ENCODE measurements at regions not wholly inside any gene's neighbourhood (a gene's known extent, or its start where the extent isn't known, plus 50 kb on each side); places are given as distances from the start of the nearest gene placed in this dataset.

GRCh38 chr22:27420817-27421361 is 380.7 kb downstream of the MN1 start:
- no peaks in the 10 kb centered on the region for H4K20me1 ChIP-seq (ENCODE audit: control insufficient read depth, insufficient read depth, insufficient read length)
- Mint-ChIP-seq H3K9me3 (peaks cover 0 to 4% of the 10 kb centered on the region in 2 experiments; a peak in 1 of 5 replicates), H3K36me3 (ENCODE audit: insufficient read depth in 1 of 3, low read depth in 3 of 3) (no peaks in the 10 kb centered on the region), H3K27ac (0 out of 7 replicates have a peak overlapping the region, but pooled peaks of 1 of the 3 experiments have one; percentile 63), H3K27me3 (ENCODE audit: low read depth) (peaks cover 2% of the 10 kb centered on the region; the same call in 1 of the 2 replicates), H3K4me1 (peaks cover 34 to 42% of the 10 kb centered on the region in 2 experiments), H3K4me3 (no peak overlapping the region)
- H3T11ph ChIP-seq (ENCODE audit: low read length), result no peak overlapping the region
- no peak overlapping the region for H3K23ac ChIP-seq (ENCODE audit: insufficient read length, low read depth, low read length)
- no peak overlapping the region for H3K14ac ChIP-seq (ENCODE audit: insufficient read depth, low read length)
- no peak overlapping the region for H3K18ac ChIP-seq (ENCODE audit: insufficient read length, low read depth, low read length)
- no peak overlapping the region for H4K8ac ChIP-seq (replicated peaks; ENCODE audit: insufficient read length, low read depth, low read length)
- no peak overlapping the region for H2BK15ac ChIP-seq (ENCODE audit: low read depth, low read length)
- no peaks in the 10 kb centered on the region for H3K23me2 ChIP-seq (ENCODE audit: insufficient read length, low read depth, low read length, poor library complexity, severe bottlenecking)
- H3K27me3 ChIP-seq (ENCODE audit: insufficient read depth, low read length), result no peaks in the 10 kb centered on the region
- no peaks in the 10 kb centered on the region for H3K9me3 ChIP-seq (ENCODE audit: control insufficient read depth, low read depth, low read length)
- no peaks in the 10 kb centered on the region for H3K79me2 ChIP-seq (ENCODE audit: insufficient read depth, low read length)
- DNase-seq, result no peak
- peaks cover 8% of the 10 kb centered on the region; the same call in 1 of the 2 replicates for H3K4me1 ChIP-seq (ENCODE audit: insufficient read depth, low read length)
- H3K9ac ChIP-seq (ENCODE audit: extremely low read depth, insufficient read length, low read length), result no peak overlapping the region
- H3K27ac ChIP-seq (ENCODE audit: insufficient read length, low read depth, low read length), result no peak overlapping the region
- H4K91ac ChIP-seq (ENCODE audit: insufficient read length, low read depth, low read length), result no peak overlapping the region
- H3K4ac ChIP-seq (ENCODE audit: low read depth, low read length), result no peak overlapping the region
- no peak overlapping the region for H2AK5ac ChIP-seq (ENCODE audit: insufficient read length, low read length)
- no peak overlapping the region for H3K4me2 ChIP-seq (ENCODE audit: insufficient read depth, insufficient read length, low read length)
- H2BK12ac ChIP-seq (ENCODE audit: insufficient read length, low read depth, low read length), result no peak overlapping the region
- H3K79me1 ChIP-seq (ENCODE audit: insufficient read depth, low read depth, low read length, poor library complexity, severe bottlenecking), result no peaks in the 10 kb centered on the region
- no peak overlapping the region for H2BK5ac ChIP-seq (ENCODE audit: insufficient read length, low read length)
- no peak overlapping the region for H3K56ac ChIP-seq (ENCODE audit: insufficient read length, low read depth, low read length)
- H2BK120ac ChIP-seq (ENCODE audit: low read depth, low read length, poor library complexity, severe bottlenecking), result no peak overlapping the region
- TF ChIP-seq CTCF (conservative IDR thresholded peaks at IDR 0.05), result no peak
- no peak overlapping the region for H2AFZ ChIP-seq (ENCODE audit: low read length)
- WGBS (ENCODE audit: extremely low coverage, insufficient read length, low lambda C conversion rate), result no CpG with 5 or more reads among the region's 27 CpGs
- H2BK20ac ChIP-seq (ENCODE audit: low read depth, low read length, poor library complexity, severe bottlenecking), result no peak overlapping the region
- no peak overlapping the region for H4K5ac ChIP-seq (ENCODE audit: insufficient read length, low read depth, low read length)
